Stimulated activated effector memory CD8-positive, alpha-beta T cell treated with anti-CD3 and anti-CD28 coated beads, Interleukin-12 subunit alpha, Interleukin-12 subunit beta, amount 100 ng/mL, for 72 hours (primary cell): ENCODE measurements at regions not wholly inside any gene's neighbourhood (a gene's known extent, or its start where the extent isn't known, plus 50 kb on each side); places are given as distances from the start of the nearest gene placed in this dataset.
"Not testable (repeated sequence)": the region's sequence is repeated elsewhere in the genome, so short reads cannot be mapped to it uniquely, and the experiment has no call there.

Experiments
- ATAC-seq: fragments of 150-1000 bp; cut with Tn5 transposase; 2 replicates; pipeline ENCODE4 v1.10.0; 2021
- DNase-seq, 2 donors: peaks; one replicate each; pipeline ENCODE4 v3.0.0; 2021 to 2022; ENCODE audit warnings: low spot score in 2 of 2
- H3K27ac Mint-ChIP-seq: one replicate; pipeline ENCODE4 v1.8.0; 2022; ENCODE audit warnings: mild to moderate bottlenecking, mixed read lengths
- H3K36me3 Mint-ChIP-seq: one replicate; pipeline ENCODE4 v1.8.0; 2022; ENCODE audit warnings: mild to moderate bottlenecking, mixed read lengths
- H3K4me1 Mint-ChIP-seq: one replicate; pipeline ENCODE4 v1.8.0; 2022; ENCODE audit warnings: mixed read lengths
- H3K4me3 Mint-ChIP-seq: one replicate; pipeline ENCODE4 v1.8.0; 2022; ENCODE audit warnings: mild to moderate bottlenecking, mixed read lengths
- H3K9me3 Mint-ChIP-seq: one replicate; pipeline ENCODE4 v1.8.0; 2022; ENCODE audit warnings: mixed read lengths

- no peak for DNase-seq
- Mint-ChIP-seq H3K9me3 (peaks cover 9% of the 10 kb centered on the region), H3K4me3 (no peak overlapping the region)
Measured at GRCh38 chr11:130979386-130979972, 63.2 kb upstream of the SNX19 start.

GRCh38 chr11:130980071-130980862 lies 64.0 kb upstream of the SNX19 start:
- H3K4me1 Mint-ChIP-seq = no peaks in the 10 kb centered on the region
- H3K4me3 Mint-ChIP-seq = no peak overlapping the region
- ATAC-seq (no peak), DNase-seq (no peak)
- H3K9me3 Mint-ChIP-seq = peaks cover 9% of the 10 kb centered on the region
- no peaks in the 10 kb centered on the region for H3K36me3 Mint-ChIP-seq
- H3K27ac Mint-ChIP-seq = no peak overlapping the region

More at GRCh38 chr11:130979386-130979972, 63.2 kb upstream of the SNX19 start:
- no peak for ATAC-seq
- Mint-ChIP-seq H3K4me1 (no peaks in the 10 kb centered on the region), H3K27ac (no peak overlapping the region), H3K36me3 (no peaks in the 10 kb centered on the region)

DNA sequence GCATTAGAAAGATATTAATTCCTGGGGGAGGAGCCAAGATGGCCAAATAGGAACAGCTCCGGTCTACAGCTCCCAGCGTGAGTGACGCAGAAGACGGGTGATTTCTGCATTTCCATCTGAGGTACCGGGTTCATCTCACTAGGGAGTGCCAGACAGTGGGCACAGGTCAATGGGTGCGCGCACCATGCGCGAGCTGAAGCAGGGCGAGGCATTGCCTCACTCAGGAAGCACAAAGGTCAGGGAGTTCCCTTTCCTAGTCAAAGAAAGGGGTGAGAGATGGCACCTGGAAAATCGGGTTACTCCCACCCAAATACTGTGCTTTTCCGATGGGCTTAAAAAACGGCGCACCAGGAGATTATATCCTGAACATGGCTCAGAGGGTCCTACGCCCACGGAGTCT lies 68.0 kb upstream of the SNX19 start:
- not testable (repeated sequence) for ATAC-seq, H3K4me1 Mint-ChIP-seq, H3K4me3 Mint-ChIP-seq

DNA sequence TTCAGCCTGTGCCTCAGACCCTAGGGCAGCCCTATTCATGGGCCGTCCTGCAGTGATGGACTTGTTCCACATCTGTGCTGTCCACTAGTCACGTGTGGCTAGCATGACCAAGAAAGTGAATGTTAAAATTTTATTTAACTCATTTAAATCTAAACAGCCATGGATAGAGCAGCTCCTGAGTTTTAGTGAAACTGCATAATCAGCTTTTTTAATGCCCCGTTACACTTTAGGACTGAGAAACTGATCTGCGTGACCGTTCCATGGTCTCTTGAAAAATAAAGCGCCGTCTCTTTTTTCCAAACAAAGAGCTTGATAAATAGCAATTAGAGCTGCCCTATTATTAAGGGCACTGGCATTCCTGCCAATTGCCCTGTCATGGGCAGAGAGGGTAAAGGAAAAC lies 76.5 kb upstream of the SNX19 start:
- Mint-ChIP-seq H3K4me1 (no peaks in the 10 kb centered on the region), H3K27ac (no peak overlapping the region), H3K36me3 (no peaks in the 10 kb centered on the region), H3K4me3 (no peak overlapping the region), H3K9me3 (peaks cover 3% of the 10 kb centered on the region)
- DNase-seq (no peak), ATAC-seq (no peak)

More for the DNA sequence above, 68.0 kb upstream of the SNX19 start:
- not testable (repeated sequence) for DNase-seq, H3K36me3 Mint-ChIP-seq, H3K9me3 Mint-ChIP-seq, H3K27ac Mint-ChIP-seq

DNA sequence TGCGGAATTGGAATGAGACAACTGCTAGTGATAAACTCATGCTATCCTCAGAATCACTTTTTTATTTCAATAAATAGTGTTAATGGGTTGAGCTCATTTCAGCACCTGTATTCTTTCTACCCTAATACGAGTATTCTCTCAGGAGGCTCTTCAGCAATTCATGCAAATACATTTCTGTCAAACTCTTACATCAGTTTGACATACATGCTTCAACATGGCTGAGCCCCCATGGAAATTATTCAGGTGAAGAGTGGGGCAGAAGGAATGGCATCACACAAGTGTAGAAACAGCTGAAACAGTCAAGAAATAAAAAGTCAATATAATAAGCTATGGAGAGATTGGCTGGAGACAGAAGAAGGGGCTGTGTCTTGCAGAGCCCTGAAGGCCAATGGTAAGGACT lies 77.8 kb upstream of the SNX19 start:
- peaks cover 3% of the 10 kb centered on the region for H3K9me3 Mint-ChIP-seq
- no peak overlapping the region for H3K27ac Mint-ChIP-seq
- no peaks in the 10 kb centered on the region for H3K4me1 Mint-ChIP-seq

GRCh38 chr11:130995266-130995665 lies 79.0 kb upstream of the SNX19 start:
- ATAC-seq (no peak), DNase-seq (no peak)
- Mint-ChIP-seq H3K27ac (no peak overlapping the region), H3K36me3 (no peaks in the 10 kb centered on the region), H3K4me1 (no peaks in the 10 kb centered on the region), H3K4me3 (no peak overlapping the region), H3K9me3 (peaks cover 3% of the 10 kb centered on the region)

More for the DNA sequence above, 77.8 kb upstream of the SNX19 start:
- no peaks in the 10 kb centered on the region for H3K36me3 Mint-ChIP-seq
- no peak overlapping the region for H3K4me3 Mint-ChIP-seq
- DNase-seq (no peak), ATAC-seq (no peak)

- H3K4me3 Mint-ChIP-seq = no peak overlapping the region
- H3K4me1 Mint-ChIP-seq = no peaks in the 10 kb centered on the region
- ATAC-seq = no peak
- no peaks in the 10 kb centered on the region for H3K9me3 Mint-ChIP-seq
- H3K36me3 Mint-ChIP-seq = no peaks in the 10 kb centered on the region
- no peak overlapping the region for H3K27ac Mint-ChIP-seq
- DNase-seq = no peak
Measured at GRCh38 chr11:130997278-130997677, 81.0 kb upstream of the SNX19 start.

- ATAC-seq (no peak), DNase-seq (no peak)
- Mint-ChIP-seq H3K4me1 (no peaks in the 10 kb centered on the region), H3K4me3 (no peak overlapping the region), H3K27ac (no peak overlapping the region), H3K9me3 (no peaks in the 10 kb centered on the region), H3K36me3 (no peaks in the 10 kb centered on the region)
Measured at GRCh38 chr11:130999086-130999485, 82.8 kb upstream of the SNX19 start.

GRCh38 chr11:130999992-131000770 lies 83.9 kb upstream of the SNX19 start:
- Mint-ChIP-seq H3K36me3 (no peaks in the 10 kb centered on the region), H3K4me3 (no peak overlapping the region), H3K27ac (no peak overlapping the region), H3K9me3 (no peaks in the 10 kb centered on the region), H3K4me1 (no peaks in the 10 kb centered on the region)
- ATAC-seq (no peak), DNase-seq (no peak)

DNA sequence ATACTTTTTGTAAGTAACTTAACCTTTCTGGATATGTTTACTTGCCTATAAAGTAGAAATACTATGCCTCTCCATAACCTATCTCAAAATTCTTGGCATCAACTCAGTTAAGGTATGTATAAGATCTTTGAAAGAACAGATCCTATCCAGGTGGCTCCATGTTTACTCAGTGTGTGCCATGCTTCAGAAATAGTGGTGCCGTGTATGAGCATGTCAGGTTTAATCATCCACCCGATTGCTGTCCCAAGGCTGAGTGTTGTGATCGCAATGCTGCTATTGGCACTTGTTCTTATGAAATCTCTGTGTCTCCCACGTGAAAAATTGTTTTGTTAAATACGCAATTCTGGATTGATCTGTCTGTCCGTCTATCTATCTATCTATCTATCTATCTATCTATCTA lies 85.9 kb upstream of the SNX19 start:
- Mint-ChIP-seq H3K4me3 (no peak overlapping the region), H3K36me3 (no peaks in the 10 kb centered on the region), H3K4me1 (no peaks in the 10 kb centered on the region), H3K27ac (no peak overlapping the region), H3K9me3 (no peaks in the 10 kb centered on the region)
- no peak for ATAC-seq
- DNase-seq = no peak

DNA sequence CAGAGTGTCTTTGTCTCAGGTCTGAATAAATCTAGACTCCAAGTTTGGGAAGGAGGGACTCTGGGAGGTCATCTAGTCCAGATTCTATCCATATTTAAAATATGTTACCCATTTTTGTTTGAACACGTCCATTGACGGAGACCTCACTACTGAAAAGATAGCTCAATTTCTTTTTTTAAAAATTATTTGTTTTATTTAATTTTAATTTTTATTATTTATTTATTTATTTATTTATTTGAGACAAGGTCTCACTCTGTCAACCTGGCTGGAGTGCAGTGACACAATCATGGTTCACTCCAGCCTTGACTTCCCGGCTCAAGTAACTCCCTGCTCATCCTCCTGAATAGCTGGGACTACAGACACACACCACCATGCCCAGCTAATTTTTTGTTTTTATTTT lies 89.5 kb upstream of the SNX19 start:
- ATAC-seq (no peak), DNase-seq (no peak)
- Mint-ChIP-seq H3K9me3 (peaks cover 6% of the 10 kb centered on the region), H3K4me3 (no peak overlapping the region), H3K36me3 (no peaks in the 10 kb centered on the region), H3K4me1 (no peaks in the 10 kb centered on the region), H3K27ac (no peak overlapping the region)

DNA sequence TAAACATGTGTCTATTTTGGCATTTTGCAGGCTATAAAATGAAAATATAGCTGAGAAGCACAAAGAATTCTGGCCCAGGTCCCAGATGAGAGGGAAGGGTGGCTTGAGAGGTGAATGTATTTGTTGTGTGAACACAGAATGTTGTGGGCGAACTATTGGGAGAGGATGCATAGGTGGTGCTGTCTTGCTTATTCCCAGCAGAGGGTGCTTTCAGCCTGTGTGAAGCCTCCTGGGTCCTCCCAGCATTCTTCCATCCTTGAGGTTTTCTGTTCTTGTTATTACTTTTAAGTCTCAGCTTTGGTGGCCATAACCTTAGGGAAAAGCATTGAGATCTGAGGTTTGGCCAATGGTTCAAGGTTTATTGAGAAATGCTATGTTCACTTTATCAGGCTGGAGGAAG lies 108.7 kb upstream of the SNX19 start:
- no peak overlapping the region for H3K27ac Mint-ChIP-seq
- no peak for ATAC-seq
- H3K36me3 Mint-ChIP-seq = no peaks in the 10 kb centered on the region
- H3K4me3 Mint-ChIP-seq = no peak overlapping the region
- H3K9me3 Mint-ChIP-seq = no peaks in the 10 kb centered on the region
- DNase-seq = no peak
- H3K4me1 Mint-ChIP-seq = no peaks in the 10 kb centered on the region

DNA sequence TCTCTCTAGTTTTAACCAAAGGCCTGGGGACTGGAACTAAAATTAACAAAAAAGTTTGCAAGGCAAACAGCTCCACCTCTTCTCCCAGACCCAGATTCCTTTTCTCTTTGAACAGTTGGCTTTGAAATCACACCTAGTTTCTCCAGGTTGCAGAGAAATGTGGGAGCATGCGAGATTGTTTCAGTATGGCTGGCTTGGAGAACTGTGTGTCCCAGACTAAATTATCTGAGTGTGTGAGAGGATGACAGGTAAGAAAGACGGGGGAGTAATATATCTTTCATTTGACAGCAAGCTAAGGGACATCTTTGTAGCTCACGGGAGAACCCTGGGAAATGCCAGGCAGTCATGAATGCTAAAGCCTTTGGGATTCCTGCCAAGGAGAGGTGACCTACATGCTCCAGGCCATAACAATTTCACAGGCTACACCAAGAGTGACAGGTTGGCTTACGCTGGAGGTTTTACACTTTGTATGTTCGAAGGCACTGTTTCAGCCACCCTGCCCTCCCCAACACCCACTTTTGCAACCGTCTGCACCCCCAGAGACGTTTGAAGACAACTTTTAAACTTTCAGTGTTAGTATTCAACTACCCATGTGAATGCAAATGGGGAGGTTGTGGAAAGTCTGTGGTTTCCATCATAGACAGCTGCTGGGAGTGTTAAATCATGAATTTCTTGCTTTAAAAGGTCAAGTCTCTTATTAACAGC lies 109.3 kb upstream of the SNX19 start:
- Mint-ChIP-seq H3K36me3 (no peaks in the 10 kb centered on the region), H3K4me3 (no peak overlapping the region), H3K9me3 (no peaks in the 10 kb centered on the region), H3K27ac (no peak overlapping the region), H3K4me1 (no peaks in the 10 kb centered on the region)
- ATAC-seq = no peak
- no peak for DNase-seq

DNA sequence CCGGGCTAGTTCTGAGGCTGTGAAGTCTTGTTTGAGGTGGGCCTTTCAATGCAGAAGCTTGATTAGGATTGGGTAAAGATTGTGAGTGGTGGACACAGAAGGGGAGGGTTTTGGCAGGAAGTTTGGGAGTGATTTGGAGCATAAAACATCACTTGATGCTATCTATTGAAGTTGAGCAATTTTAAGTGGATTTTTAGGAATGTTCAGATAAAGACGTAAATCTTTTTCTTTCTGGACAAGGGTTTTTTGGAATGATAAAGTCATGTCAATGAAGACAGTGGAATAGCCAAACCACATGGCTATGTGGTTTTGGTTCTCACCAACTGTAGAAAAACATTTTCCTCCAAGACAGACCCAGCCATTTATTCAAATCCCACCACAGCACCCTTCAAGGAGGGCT lies 111.2 kb upstream of the SNX19 start:
- no peaks in the 10 kb centered on the region for H3K36me3 Mint-ChIP-seq
- no peaks in the 10 kb centered on the region for H3K4me1 Mint-ChIP-seq
- H3K9me3 Mint-ChIP-seq = no peaks in the 10 kb centered on the region
- no peak for ATAC-seq
- H3K4me3 Mint-ChIP-seq = no peak overlapping the region
- no peak overlapping the region for H3K27ac Mint-ChIP-seq
- no peak for DNase-seq

GRCh38 chr11:131033151-131033651 lies 116.9 kb upstream of the SNX19 start:
- DNase-seq = no peak
- no peak overlapping the region for H3K27ac Mint-ChIP-seq
- no peak overlapping the region for H3K4me3 Mint-ChIP-seq
- no peaks in the 10 kb centered on the region for H3K36me3 Mint-ChIP-seq
- no peak for ATAC-seq
- H3K4me1 Mint-ChIP-seq = no peaks in the 10 kb centered on the region
- no peaks in the 10 kb centered on the region for H3K9me3 Mint-ChIP-seq
